DOHH2 (cell line): ENCODE measurements at regions not wholly inside any gene's neighbourhood (a gene's known extent, or its start where the extent isn't known, plus 50 kb on each side); places are given as distances from the start of the nearest gene placed in this dataset.
"Not testable (repeated sequence)": the region's sequence is repeated elsewhere in the genome, so short reads cannot be mapped to it uniquely, and the experiment has no call there.

Source experiments
- EZH2phosphoT487 ChIP-seq: fragments of 200-600 bp; sonication (generic); IDR thresholded peaks from 2 replicates; pipeline ENCODE4 v1.6.1; 2017; ENCODE audit warnings: borderline replicate concordance, mild to moderate bottlenecking, antibody characterized with exemption, low read length, moderate library complexity, mixed read lengths
- TF ChIP-seq, protein P1 (sequence below): fragments of 200-600 bp; sonication (generic); IDR thresholded peaks from one replicate; pipeline ENCODE4 v1.5.1; 2014; ENCODE audit warnings: antibody characterized with exemption, mild to moderate bottlenecking, low read depth, low read length; ENCODE audit not compliant: poor library complexity, severe bottlenecking

- TF ChIP-seq, protein P1, sequence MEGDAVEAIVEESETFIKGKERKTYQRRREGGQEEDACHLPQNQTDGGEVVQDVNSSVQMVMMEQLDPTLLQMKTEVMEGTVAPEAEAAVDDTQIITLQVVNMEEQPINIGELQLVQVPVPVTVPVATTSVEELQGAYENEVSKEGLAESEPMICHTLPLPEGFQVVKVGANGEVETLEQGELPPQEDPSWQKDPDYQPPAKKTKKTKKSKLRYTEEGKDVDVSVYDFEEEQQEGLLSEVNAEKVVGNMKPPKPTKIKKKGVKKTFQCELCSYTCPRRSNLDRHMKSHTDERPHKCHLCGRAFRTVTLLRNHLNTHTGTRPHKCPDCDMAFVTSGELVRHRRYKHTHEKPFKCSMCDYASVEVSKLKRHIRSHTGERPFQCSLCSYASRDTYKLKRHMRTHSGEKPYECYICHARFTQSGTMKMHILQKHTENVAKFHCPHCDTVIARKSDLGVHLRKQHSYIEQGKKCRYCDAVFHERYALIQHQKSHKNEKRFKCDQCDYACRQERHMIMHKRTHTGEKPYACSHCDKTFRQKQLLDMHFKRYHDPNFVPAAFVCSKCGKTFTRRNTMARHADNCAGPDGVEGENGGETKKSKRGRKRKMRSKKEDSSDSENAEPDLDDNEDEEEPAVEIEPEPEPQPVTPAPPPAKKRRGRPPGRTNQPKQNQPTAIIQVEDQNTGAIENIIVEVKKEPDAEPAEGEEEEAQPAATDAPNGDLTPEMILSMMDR, result not testable (repeated sequence)
- TF ChIP-seq EZH2phosphoT487, result not testable (repeated sequence)
These were observed 117.2 kb upstream of the TNFSF4 start for GRCh38 chr1:173324352-173324751.
